ENCODE measurements at regions not wholly inside any gene's neighbourhood (a gene's known extent, or its start where the extent isn't known, plus 50 kb on each side); places are given as distances from the start of the nearest gene placed in this dataset.
A peak's percentile ranks its signal among the peaks of the same experiment; 100 is the strongest.

GRCh38 chr6:5946701-5947100, 60.0 kb downstream of the NRN1 start:
- no peak for TF ChIP-seq FOXP2 (optimal IDR thresholded peaks at IDR 0.05; ENCODE audit: control extremely low read depth, extremely low read length, insufficient read depth)
- no peak for TF ChIP-seq EZH2 (IDR thresholded peaks at IDR 0.05)
- H3K9me3 ChIP-seq (ENCODE audit: low read depth, low read length) = peaks cover 3% of the 10 kb centered on the region; the same call in 1 of the 2 replicates
- H3K27ac ChIP-seq = no peak overlapping the region
- no peaks in the 10 kb centered on the region for H3K36me3 ChIP-seq (ENCODE audit: insufficient read depth, low read length)
- H3K4me3 ChIP-seq = no peak overlapping the region
- no peak overlapping the region for H3K9ac ChIP-seq (ENCODE audit: insufficient read length)
- DNase-seq (ENCODE audit: low read depth, low spot score) = no peak

- Histone ChIP-seq H3K9me3 (ENCODE audit: low read depth, low read length) (peaks cover 3% of the 10 kb centered on the region; the same call in 1 of the 2 replicates), H3K27ac (no peak overlapping the region), H3K36me3 (ENCODE audit: insufficient read depth, low read length) (no peaks in the 10 kb centered on the region), H3K4me3 (no peak overlapping the region), H3K9ac (ENCODE audit: insufficient read length) (no peak overlapping the region)
- no peak for DNase-seq (ENCODE audit: low read depth, low spot score)
- TF ChIP-seq EZH2 (IDR thresholded peaks at IDR 0.05) (no peak), POLR2AphosphoS5 (IDR thresholded peaks at IDR 0.05; ENCODE audit: borderline replicate concordance, low read depth, low read length) (no peak)
Measured at GRCh38 chr6:5946181-5946580, 60.5 kb downstream of the NRN1 start.

GRCh38 chr6:5943591-5943990, 63.1 kb downstream of the NRN1 start:
- H3K9me3 ChIP-seq (ENCODE audit: low read depth, low read length) = peaks cover 3% of the 10 kb centered on the region; the same call in 1 of the 2 replicates
- H3K36me3 ChIP-seq (ENCODE audit: insufficient read depth, low read length) = no peaks in the 10 kb centered on the region
- no peak overlapping the region for H3K27ac ChIP-seq
- TF ChIP-seq FOXP2 (optimal IDR thresholded peaks at IDR 0.05; ENCODE audit: control extremely low read depth, extremely low read length, insufficient read depth) (no peak), POLR2AphosphoS5 (IDR thresholded peaks at IDR 0.05; ENCODE audit: borderline replicate concordance, low read depth, low read length) (no peak), EZH2 (IDR thresholded peaks at IDR 0.05) (no peak)
- H3K4me3 ChIP-seq = no peak overlapping the region
- H3K9ac ChIP-seq (ENCODE audit: insufficient read length) = no peak overlapping the region
- DNase-seq (ENCODE audit: low read depth, low spot score) = no peak

- no peaks in the 10 kb centered on the region for H3K36me3 ChIP-seq (ENCODE audit: insufficient read depth, low read length)
- H3K9ac ChIP-seq (ENCODE audit: insufficient read length) = no peak overlapping the region
- H3K27ac ChIP-seq = no peak overlapping the region
- no peak overlapping the region for H3K4me3 ChIP-seq
- TF ChIP-seq FOXP2 (optimal IDR thresholded peaks at IDR 0.05; ENCODE audit: control extremely low read depth, extremely low read length, insufficient read depth) (no peak), EZH2 (IDR thresholded peaks at IDR 0.05) (no peak), POLR2AphosphoS5 (IDR thresholded peaks at IDR 0.05; ENCODE audit: borderline replicate concordance, low read depth, low read length) (no peak)
- DNase-seq (ENCODE audit: low read depth, low spot score) = no peak
- peaks cover 3% of the 10 kb centered on the region; the same call in 1 of the 2 replicates for H3K9me3 ChIP-seq (ENCODE audit: low read depth, low read length)
Measured at GRCh38 chr6:5942591-5942990, 64.1 kb downstream of the NRN1 start.

- no peak for DNase-seq (ENCODE audit: low read depth, low spot score)
- Histone ChIP-seq H3K4me3 (no peak overlapping the region), H3K9ac (ENCODE audit: insufficient read length) (no peak overlapping the region), H3K36me3 (ENCODE audit: insufficient read depth, low read length) (no peaks in the 10 kb centered on the region), H3K27ac (0 out of 2 replicates have a peak overlapping the region, but pooled peaks have one; percentile 53), H3K9me3 (ENCODE audit: low read depth, low read length) (peaks cover 3% of the 10 kb centered on the region; the same call in 1 of the 2 replicates)
- TF ChIP-seq EZH2 (IDR thresholded peaks at IDR 0.05) (no peak), FOXP2 (optimal IDR thresholded peaks at IDR 0.05; ENCODE audit: control extremely low read depth, extremely low read length, insufficient read depth) (no peak), POLR2AphosphoS5 (IDR thresholded peaks at IDR 0.05; ENCODE audit: borderline replicate concordance, low read depth, low read length) (no peak)
Measured at GRCh38 chr6:5941188-5941587, 65.5 kb downstream of the NRN1 start.

- Histone ChIP-seq H3K36me3 (ENCODE audit: insufficient read depth, low read length) (no peaks in the 10 kb centered on the region), H3K4me3 (no peak overlapping the region), H3K27ac (no peak overlapping the region), H3K9ac (ENCODE audit: insufficient read length) (no peak overlapping the region), H3K9me3 (ENCODE audit: low read depth, low read length) (no peaks in the 10 kb centered on the region; the same call in 1 of the 2 replicates)
- TF ChIP-seq FOXP2 (optimal IDR thresholded peaks at IDR 0.05; ENCODE audit: control extremely low read depth, extremely low read length, insufficient read depth) = no peak
- no peak for TF ChIP-seq EZH2 (IDR thresholded peaks at IDR 0.05)
- no peak for TF ChIP-seq POLR2AphosphoS5 (IDR thresholded peaks at IDR 0.05; ENCODE audit: borderline replicate concordance, low read depth, low read length)
- DNase-seq (ENCODE audit: low read depth, low spot score) = no peak
Measured at GRCh38 chr6:5938934-5939333, 67.8 kb downstream of the NRN1 start.

GRCh38 chr6:5937936-5938706, 68.6 kb downstream of the NRN1 start:
- no peaks in the 10 kb centered on the region for H3K9me3 ChIP-seq (ENCODE audit: low read depth, low read length)
- no peak overlapping the region for H3K4me3 ChIP-seq
- no peak overlapping the region for H3K27ac ChIP-seq
- DNase-seq (ENCODE audit: low read depth, low spot score) = no peak
- H3K9ac ChIP-seq (ENCODE audit: insufficient read length) = no peak overlapping the region
- H3K36me3 ChIP-seq (ENCODE audit: insufficient read depth, low read length) = no peaks in the 10 kb centered on the region
- TF ChIP-seq FOXP2 (optimal IDR thresholded peaks at IDR 0.05; ENCODE audit: control extremely low read depth, extremely low read length, insufficient read depth) (no peak), POLR2AphosphoS5 (IDR thresholded peaks at IDR 0.05; ENCODE audit: borderline replicate concordance, low read depth, low read length) (no peak), EZH2 (IDR thresholded peaks at IDR 0.05) (no peak)

- no peak for DNase-seq (ENCODE audit: low read depth, low spot score)
- Histone ChIP-seq H3K9ac (ENCODE audit: insufficient read length) (no peak overlapping the region), H3K36me3 (ENCODE audit: insufficient read depth, low read length) (no peaks in the 10 kb centered on the region), H3K4me3 (no peak overlapping the region), H3K9me3 (ENCODE audit: low read depth, low read length) (no peaks in the 10 kb centered on the region), H3K27ac (no peak overlapping the region)
- TF ChIP-seq FOXP2 (optimal IDR thresholded peaks at IDR 0.05; ENCODE audit: control extremely low read depth, extremely low read length, insufficient read depth) (no peak), EZH2 (IDR thresholded peaks at IDR 0.05) (no peak)
Measured at GRCh38 chr6:5937169-5937909, 69.4 kb downstream of the NRN1 start.
